RWPE1 (cell line): ENCODE measurements at regions not wholly inside any gene's neighbourhood (a gene's known extent, or its start where the extent isn't known, plus 50 kb on each side); places are given as distances from the start of the nearest gene placed in this dataset.

Source experiments
- CTCF ChIA-PET: fragments of 350-600 bp; sonication (Branson Sonifier 250); formaldehyde crosslinking; extraction: SDS; loops from one replicate; lab custom pipeline; 2021; lab: Yijun Ruan, JAX
- POLR2A ChIA-PET: fragments of 400-600 bp; formaldehyde crosslinking; extraction: SDS; loops from one replicate; lab custom pipeline; 2020; ENCODE audit warnings: antibody characterized with exemption; ENCODE audit not compliant: low non-redundant PET; lab: Yijun Ruan, JAX
- DNase-seq: peaks from one replicate; pipeline ENCODE4 v3.0.0; 2012; ENCODE audit warnings: low spot score
- H3K27ac ChIP-seq: fragments of 450-650 bp; 2 replicates; pipeline ENCODE4 v1.5.1; 2017
- CTCF ChIP-seq: fragments of 450-650 bp; conservative IDR thresholded peaks from 2 replicates; pipeline ENCODE4 v1.5.1; 2017; ENCODE audit warnings: low read depth, mild to moderate bottlenecking

- ChIA-PET POLR2A (no interaction called here), CTCF (interaction anchor here (0.7 kb wide), 1 partner anchor 165 kb away, joined by 4 read pairs; no protein-coding TSS in a partner anchor)
- no peak overlapping the region for H3K27ac ChIP-seq
- TF ChIP-seq CTCF = no peak
- DNase-seq = no peak
These were observed 437.4 kb downstream of the ARHGEF28 start for GRCh38 chr5:74063346-74063745.

GRCh38 chr5:74061292-74061691, 435.3 kb downstream of the ARHGEF28 start:
- CTCF ChIA-PET = interaction anchor here (0.6 kb wide), 1 partner anchor 38 kb away, joined by 3 read pairs; no protein-coding TSS in a partner anchor
- no peak for TF ChIP-seq CTCF
- POLR2A ChIA-PET = no interaction called here
- no peak overlapping the region for H3K27ac ChIP-seq
- DNase-seq = no peak

GRCh38 chr5:74059706-74060105, 433.7 kb downstream of the ARHGEF28 start:
- POLR2A ChIA-PET = no interaction called here
- CTCF ChIA-PET = no interaction called here
- no peak for TF ChIP-seq CTCF
- DNase-seq = no peak
- no peak overlapping the region for H3K27ac ChIP-seq

- DNase-seq = peak; percentile 41
- TF ChIP-seq CTCF = peak; percentile 49
- no peak overlapping the region for H3K27ac ChIP-seq
- ChIA-PET CTCF (interaction anchor here (0.6 to 1.3 kb wide), 5 partner anchors 13 to 229 kb away, joined by 3 to 5 read pairs (median 3); no protein-coding TSS in a partner anchor), POLR2A (no interaction called here)
These were observed 430.8 kb downstream of the ARHGEF28 start for GRCh38 chr5:74056789-74057164.

- H3K27ac ChIP-seq = no peak overlapping the region
- no peak for TF ChIP-seq CTCF
- no peak for DNase-seq
- ChIA-PET CTCF (interaction anchor here (0.6 to 1.3 kb wide), 5 partner anchors 13 to 229 kb away, joined by 3 to 5 read pairs (median 3); no protein-coding TSS in a partner anchor), POLR2A (no interaction called here)
These were observed 430.3 kb downstream of the ARHGEF28 start for GRCh38 chr5:74056107-74056788.

- no peak for TF ChIP-seq CTCF
- ChIA-PET CTCF (interaction anchor here (0.9 to 1.3 kb wide), 3 partner anchors 12 to 230 kb away, joined by 3 to 5 read pairs (median 4); no protein-coding TSS in a partner anchor), POLR2A (no interaction called here)
- no peak for DNase-seq
- H3K27ac ChIP-seq = no peak overlapping the region
These were observed 429.6 kb downstream of the ARHGEF28 start for GRCh38 chr5:74055486-74056106.
